NCI-H128 (cell line): ENCODE measurements at regions not wholly inside any gene's neighbourhood (a gene's known extent, or its start where the extent isn't known, plus 50 kb on each side); places are given as distances from the start of the nearest gene placed in this dataset.
"Not testable (repeated sequence)": the region's sequence is repeated elsewhere in the genome, so short reads cannot be mapped to it uniquely, and the experiment has no call there.

Experiments used
- DNase-seq: peaks from one replicate; lab custom pipeline; 2025; ENCODE audit not compliant: unreplicated experiment; lab: John Stamatoyannopoulos, UW

DNA sequence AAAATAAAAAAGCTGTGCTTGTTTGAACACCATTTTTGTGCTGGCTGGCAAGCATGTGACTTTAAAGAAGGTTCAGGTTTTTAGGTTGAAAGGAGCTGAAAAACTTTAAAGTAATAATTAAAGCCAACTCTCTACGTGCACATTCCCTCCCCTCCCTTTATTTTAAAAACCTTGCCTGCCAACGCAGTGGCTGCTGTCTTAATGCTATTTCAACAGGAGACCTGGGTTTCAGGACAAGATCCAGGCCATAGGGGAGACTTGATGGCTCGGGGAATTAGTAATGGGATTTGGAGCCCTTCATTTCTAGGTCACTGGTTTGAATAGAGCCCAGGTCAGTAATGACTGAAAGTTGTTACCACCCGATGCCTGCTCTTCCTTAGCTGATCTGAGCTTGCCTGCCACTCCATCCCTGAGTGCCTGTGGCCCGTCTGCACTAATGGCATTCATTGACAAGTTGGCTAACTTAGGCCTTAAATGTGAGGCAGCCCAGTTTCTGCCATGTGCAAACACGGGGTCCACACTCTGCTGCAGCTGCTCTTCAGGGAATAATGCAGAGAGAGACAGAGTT lies 1233.2 kb upstream of the ZEB2 start:
- no peak for DNase-seq

DNA sequence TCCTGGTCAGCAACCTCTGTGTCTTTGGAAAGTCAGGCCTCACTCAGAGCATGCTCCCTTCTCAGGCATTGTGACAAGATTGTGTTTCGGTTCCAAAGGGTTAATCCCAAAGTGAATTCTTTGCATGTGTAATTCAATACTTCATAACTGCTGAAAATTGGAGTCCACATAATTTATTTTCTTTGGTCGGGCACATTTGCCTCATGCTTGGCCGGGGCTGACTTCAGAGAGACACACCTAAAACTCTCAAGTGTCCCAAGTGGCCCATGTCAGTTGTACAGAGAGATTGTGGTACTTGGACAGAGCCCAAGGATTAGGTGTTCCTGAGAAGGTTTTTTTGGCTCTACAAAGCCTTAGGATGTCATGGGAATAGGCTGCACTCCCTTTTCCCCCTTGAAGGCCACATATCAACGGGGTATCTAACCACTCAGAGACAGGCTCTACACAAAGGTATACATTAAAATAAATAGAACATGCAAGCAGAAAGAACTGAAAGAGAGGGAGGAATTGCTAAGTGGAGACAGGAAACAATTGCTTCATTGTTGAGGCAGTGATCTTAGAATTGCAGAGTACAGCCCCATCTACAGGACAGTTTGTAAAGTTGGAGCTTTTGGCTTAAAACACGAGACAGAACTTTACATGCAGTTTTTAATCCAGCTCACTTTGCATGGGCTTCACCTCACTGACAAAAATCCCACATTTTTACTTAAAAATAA lies 1232.3 kb upstream of the ZEB2 start:
- DNase-seq, result no peak

DNA sequence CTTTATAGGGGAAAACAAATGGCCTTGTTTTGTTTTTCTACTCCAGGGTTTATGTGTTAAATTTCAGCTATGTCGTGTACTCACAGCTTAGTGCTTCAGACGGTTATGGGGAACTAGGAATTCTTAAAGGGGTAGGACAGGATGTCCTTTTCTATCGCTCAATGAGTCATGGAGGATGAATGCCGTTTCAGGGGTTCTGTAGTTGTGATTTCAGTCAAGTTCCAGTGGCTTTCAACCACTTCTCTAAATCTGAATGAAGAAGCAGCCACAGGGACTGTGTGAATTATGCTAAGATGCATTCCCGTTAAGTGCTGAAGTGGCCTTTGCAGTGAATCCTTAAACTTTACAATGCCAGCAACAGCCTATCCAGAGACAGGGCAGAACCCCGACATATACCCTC lies 1231.7 kb upstream of the ZEB2 start:
- no peak for DNase-seq

DNA sequence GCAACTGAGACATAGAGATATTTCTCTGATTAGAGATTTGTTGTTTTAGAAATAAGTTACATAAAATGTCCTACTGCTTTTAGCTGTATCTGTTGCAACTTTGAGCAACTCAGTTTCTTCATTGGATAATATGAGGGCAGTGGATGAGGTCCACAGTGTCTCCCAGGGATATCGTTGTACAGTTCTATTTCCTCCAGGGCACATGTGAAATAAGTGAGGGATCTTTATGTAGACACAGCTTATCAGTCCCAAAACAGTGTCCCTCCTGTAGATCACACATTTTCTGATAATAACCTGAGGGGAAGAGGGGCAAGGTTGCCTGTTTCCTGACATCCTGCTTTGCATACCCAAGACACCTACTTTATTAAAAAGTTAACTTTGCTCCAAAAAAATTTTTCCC lies 1231.2 kb upstream of the ZEB2 start:
- DNase-seq, result no peak

DNA sequence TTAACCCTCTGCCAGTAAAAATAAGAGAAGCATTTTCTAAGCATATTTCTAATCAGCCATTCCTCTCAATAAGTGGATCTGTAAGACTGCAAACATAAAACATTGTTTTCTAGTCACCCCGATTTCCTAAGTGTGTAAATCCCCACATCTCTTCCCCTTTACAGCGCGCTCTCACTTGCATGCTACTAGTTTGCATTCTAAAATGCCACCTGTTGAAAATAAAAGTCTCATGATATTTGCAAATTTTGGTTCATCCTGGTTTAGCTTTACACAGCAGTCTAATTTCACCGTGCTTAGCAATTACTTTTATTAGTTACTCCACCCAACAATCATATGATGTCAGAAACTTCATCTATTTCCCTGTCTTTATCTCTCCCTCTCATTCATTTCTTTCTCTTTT lies 1230.7 kb upstream of the ZEB2 start:
- DNase-seq, result no peak

DNA sequence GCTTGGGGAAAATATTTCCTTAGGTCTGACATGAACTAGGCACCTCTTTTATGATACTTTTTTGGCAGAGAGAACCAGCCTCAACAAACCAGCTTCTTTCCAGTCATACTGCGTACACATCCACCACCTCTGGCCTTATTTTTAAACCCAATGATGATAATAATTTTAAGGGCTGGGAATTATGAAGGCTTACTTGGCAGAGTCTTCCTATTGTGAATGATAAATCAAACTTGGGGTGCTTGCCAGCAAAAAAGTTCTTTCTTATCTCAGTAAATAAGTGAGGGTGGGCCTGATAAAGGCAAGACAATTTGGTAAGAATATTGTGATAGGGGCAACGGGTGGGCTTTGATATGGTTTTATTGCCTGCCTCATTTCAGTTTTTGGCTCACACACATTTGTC lies 1230.2 kb upstream of the ZEB2 start:
- DNase-seq, result no peak

DNA sequence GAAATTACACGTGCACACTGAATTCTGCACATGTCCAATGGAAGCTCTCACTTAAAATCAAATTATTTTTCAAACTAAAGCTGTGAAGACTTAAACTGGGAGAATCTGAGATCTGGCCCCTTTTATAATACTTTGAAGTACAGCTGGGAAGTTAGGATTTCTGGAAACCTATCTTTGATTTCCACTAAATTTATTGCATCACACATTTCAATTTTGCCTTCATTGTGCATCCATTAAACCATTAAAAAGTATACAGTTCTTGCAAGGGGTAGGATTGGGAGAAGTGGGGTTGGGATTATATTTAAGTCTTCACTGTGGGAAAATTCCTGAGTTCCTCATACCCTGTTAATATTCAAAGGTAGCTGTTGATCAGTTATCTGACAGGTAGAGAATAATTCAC lies 1229.6 kb upstream of the ZEB2 start:
- DNase-seq, result no peak

DNA sequence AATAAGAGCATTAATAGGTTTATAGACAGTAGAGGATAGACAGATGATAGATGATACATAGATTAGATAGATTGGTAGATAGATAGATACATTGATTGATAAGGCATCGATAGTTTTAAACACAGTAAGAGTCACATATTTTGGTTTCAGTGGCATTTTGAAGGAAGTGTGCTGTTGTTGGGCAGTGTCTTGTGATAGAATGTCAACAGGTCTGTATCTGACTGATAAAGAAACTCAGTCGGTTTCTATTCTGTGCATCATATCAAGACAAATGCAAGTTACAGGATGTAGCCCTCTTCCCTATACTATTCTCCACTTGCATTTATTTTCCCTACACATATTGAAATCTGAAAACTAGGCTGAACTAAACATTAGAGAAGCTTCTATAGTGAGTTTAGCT lies 1229.0 kb upstream of the ZEB2 start:
- no peak for DNase-seq

DNA sequence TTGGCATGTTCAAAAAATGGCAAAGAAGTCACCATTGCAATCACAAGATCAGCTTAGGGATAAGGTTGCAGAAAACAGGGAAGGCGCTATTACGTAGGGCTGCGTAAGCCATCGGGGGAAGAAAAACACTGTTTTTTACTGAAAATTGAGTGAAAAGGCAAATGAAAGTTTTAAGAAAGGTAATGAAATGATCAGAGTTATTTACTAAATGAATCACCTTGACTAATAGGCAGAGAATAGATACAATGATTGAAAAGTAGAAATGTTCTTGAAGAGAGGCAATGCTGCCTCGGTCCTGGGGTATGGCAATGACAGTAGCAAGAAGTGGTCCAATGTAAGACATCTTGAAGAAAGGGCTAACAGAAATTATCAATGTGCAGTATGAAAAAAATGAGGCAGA lies 1227.8 kb upstream of the ZEB2 start:
- no peak for DNase-seq

DNA sequence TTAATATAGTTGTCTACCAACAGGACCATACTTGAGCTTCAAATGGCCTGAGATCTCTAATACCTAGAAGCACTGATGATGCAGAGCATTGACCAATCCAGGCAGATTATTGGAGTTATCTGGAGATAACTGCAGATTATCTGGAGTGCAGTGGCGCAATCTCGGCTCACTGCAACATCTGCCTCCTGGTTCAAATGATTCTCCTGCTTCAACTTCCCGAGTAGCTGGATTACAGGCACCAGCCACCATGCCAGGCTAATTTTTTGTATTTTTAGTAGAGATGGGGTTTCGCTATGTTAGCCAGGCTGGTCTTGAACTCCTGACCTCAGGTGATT lies 1225.4 kb upstream of the ZEB2 start:
- DNase-seq, result not testable (repeated sequence)

DNA sequence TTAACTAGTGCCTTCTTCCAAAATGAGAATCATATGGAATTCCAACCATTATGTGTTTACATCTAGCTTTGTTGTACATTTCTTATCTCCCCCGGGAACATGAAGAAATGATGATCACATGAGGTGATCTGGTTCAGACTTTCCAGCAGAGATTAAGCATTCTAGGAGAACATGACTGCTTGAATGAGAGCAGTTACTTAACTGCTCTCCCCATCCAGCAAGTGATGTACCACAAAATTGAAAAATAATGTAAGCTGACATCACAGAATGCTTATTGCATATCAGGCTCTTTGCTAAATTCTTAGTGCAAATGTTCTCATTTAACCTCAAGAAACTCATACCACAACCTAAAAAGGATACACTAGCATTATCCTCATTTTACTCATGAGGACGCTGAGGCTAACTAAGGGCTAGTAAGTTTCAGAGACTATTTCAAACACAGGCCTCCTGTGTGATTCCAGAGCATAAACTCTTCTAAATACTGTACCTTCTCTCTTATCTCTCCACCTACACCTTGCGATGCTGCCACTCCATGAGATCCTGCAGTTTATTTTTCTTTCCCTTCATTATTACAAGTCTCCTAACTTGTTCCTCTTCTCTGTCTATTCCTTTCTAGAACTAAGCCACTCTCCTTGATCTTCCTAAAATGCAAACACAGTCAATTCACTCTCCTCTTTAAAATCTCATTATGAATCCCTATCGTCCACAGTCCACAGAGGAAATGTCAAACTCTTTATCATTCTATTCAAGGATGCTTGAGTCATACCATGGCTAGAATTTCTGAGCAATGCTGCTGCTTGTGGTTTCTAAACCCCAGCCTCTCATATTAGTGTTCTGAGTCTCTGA lies 1224.8 kb upstream of the ZEB2 start:
- DNase-seq, result no peak

DNA sequence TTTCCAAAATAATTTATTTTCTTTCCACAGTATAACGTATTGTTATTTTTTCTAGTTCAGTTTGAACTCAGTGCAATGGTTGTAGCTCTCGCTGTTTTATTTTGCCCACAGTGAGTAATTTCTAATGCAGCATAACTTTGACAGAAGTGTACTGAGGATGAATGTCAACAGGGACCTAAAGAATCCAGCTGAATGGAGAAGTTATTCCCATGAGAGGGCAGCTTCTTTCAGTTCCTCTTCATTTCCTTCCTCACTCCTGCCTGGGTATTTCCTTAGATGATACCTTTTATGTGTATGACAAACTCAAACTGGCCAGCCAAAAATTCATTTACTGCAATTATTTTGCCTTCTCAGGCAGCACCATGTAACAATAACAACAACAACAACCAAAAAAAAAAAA lies 1223.1 kb upstream of the ZEB2 start:
- no peak for DNase-seq

DNA sequence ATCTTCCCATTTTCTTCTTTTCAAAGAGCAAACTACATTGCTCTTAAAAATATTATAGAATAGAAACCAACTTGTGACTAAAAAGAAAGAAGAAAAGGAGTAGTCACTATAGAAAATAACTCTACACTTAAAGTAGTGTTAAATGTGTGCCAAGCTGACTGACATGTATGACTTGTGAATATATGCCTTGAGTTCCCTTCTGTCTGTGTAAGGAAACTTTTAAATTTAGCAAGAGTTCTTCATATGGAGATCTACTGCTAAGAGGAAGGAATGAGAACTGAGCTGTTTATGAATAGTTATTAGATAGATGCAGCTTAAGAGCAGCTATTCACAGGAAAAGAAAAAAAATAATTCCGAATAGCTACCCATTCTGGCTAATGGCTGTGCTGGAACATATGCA lies 1221.7 kb upstream of the ZEB2 start:
- DNase-seq, result no peak

DNA sequence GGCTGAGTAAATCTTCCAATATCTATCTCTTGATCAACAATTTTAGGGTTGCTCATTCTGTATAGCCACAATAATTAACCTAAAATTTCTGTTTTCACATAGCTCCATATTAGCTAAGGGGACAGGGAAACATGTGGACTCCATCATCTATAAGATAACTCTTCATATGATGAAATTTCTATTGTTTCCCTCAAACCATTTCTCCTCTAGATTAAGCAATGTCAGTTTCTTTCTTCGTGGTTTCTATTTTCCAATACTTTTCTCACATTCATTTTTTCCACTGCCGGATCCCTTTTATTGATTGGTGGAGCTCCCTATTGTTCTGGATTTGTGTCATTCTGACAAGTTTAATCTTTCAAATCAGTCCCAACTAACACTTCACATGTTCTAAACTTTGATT lies 1221.3 kb upstream of the ZEB2 start:
- no peak for DNase-seq

DNA sequence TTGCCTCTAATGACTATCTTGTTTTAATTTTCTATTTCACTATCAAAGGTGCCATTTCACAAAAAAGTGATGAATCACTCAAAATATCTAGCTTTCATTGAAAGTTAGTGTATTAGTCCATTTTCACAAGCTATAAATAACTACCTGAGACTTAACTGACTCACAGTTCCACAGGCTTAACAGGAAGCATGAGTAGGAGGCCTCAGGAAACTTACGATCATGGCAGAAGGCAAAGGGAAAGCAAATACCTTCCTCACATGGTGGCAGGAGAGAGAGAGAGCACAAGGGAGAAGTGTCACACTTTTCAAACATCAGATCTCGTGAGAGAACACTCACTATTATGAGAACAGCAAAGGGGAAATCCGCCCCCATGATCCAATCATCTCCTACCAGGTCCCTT lies 1220.4 kb upstream of the ZEB2 start:
- no peak for DNase-seq

DNA sequence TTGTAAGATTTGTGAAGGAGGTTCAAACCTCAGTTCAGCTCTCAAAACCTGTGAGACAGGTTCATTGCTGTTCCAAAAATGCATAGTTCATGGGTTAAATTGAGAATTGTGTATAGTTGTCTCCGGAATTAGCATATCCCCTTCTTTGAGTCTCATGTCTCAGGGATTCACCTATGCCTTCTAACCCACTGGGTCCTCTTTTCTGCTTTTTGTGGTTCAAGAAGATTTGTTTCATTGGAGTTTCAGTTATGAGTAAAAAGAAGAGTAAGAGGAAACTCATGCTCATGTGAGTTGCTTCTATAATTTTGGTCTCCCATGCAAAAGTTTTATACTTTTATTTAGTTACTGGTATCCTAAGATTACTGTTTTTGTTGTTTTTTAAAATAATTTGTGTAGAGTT lies 1219.8 kb upstream of the ZEB2 start:
- no peak for DNase-seq

DNA sequence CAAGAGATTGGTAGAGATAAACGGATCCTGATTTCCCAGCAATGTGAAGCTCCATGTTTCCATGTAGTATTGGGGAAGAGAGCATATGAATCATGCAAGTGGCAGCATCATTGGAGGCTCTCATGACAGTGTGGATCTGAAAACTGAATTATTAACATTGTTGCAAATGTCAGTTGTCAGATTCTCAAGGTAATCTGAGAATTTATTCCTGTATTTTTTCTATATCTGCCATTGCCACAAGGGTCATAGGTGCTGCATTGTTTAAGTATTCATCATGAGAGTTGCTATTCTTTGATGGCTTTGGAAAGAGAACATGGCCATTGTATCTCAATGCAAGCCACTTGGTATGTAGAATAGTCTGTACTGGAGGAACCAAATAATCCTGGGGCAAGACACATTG lies 1217.0 kb upstream of the ZEB2 start:
- DNase-seq, result no peak

DNA sequence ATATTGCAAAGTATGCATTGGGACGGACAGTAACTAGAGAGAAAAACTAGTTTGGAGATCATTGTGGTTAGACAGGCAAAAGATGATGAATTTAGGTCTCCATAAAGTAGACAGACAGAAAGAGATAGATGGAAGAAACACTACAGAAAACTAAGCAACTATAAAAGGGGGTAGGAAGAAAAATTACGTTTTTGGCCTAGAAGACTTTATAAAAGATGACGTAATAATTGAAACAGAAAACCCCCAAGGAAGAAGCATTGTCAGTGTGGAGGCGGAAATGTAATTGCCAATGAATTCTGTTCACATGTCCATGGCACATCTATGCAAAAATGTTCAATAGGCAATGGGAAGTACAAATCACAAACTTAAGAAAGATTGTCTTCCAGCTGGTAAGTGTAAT lies 1211.5 kb upstream of the ZEB2 start:
- no peak for DNase-seq

DNA sequence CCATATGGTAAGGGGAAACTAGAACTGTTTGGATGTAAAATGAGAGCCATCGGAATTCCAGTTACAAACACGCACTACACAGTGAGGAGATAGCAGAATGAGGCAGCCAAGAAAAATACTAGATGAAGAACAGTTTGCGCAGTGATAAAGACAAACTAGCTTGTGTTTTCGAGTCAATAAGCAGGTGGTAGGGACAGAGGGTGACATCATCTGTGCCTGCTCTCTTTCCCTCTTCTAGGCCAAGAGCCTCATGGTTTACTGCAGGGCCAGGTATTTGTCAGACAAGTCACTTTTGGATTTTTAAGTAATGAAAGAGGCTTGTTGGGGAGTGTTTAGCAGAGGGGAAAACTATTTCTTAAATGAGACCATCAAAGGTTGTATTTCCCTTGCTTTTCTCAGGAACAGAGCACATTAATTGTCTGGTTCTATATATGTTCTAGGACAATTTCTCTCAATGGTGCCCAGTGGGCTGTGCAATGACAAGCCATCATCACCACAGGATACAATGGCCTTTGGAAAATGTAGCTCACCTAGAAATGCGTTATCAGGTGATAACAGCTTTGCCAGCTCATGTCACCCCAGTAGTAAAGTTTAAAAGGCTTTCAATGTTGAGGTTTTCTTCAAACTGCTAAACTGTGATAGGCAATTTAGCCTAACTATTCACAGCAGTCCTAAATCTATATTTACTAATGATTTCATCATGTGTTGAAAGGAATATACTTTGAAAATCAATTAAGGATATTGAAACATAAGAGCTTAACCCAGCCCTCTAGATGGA lies 1210.3 kb upstream of the ZEB2 start:
- DNase-seq, result no peak

DNA sequence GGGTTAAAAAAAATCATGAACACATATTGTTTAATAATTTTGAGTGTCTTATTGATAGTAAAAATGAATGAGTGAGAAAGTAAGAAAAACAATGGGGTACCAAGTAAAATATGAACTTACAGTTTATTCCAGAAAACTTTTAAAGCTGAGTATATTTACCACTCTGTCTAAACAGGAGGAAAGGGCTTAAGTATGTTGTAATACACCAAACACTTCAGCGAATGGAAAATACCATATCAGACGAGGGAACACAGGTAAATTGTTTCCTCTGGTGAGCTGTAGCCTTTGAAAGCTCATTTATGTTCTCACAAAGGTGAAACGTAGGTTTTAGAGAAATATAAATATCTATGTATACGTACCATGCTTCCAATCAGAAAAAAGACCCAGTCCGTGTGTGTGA lies 1209.6 kb upstream of the ZEB2 start:
- no peak for DNase-seq

DNA sequence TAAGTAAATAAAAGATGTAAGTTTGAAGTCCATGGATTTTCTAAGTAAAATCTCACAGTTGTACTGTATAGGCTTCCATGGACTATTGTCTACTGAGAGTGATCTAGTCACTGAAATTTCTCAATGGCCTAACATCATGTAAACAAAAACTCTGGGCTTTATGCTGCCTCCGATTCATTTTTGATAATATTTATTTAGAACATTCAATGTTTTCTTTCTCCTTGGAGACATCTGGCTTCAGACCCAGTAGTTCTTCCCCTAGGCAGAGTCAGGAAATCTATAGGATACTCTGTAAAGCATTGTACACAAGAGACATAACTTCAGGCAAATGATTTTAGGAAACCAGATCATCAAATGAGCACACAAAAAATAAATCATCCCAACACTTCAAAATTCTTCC lies 1208.6 kb upstream of the ZEB2 start:
- DNase-seq, result no peak

DNA sequence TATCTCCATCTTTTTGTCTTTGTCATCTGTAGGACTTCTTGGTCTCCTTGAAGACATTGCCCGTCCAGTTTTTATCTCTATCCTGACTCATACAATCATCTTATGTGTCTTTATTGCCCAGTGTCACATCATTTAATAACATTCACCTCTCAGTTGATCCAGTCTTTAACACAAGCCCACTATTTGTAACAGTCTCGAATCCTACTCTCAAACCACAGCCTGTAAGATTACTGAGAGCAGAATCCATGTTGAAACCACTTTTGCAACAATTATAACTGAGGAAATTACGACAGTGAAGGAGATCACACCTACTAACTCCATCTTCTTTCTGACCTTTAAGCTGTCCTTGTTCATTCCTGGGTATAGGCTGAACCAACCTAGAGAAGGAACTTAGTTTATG lies 1206.0 kb upstream of the ZEB2 start:
- DNase-seq, result no peak
